ENCODE measurements at regions not wholly inside any gene's neighbourhood (a gene's known extent, or its start where the extent isn't known, plus 50 kb on each side); places are given as distances from the start of the nearest gene placed in this dataset.
A peak's percentile ranks its signal among the peaks of the same experiment; 100 is the strongest.

DNA sequence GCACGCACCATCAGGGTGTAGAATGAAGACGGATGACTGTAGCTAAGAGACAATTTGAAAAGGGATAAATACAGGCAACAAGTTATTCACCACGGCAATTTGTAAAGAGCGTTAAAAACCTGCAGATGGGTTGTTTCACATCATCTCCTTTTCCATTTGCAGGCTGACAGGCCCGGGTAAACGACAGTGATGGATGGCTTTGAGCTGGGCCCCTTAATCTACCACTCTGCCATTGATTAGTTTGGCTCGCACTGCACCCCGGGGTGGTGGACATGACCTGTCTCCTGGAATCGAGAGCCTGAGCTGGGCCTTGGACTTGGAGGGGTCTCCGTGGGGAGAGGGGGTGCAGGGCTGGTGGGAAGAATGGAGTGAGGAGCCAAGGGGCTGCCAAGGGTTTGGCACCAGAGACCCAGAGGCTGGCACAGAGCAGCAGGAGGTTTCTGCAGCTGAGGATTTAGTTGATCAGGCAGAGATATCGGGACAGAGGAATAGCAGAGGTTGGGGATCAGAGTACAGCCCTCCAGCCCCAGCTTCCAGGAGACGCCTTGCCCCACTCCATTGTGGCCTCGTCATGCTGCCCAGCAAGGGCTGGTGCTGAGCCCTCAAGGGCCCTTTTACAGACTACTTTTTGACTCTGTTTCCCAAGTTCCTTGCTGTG, 110.6 kb upstream of the NECTIN1 start:
- no peaks in the 10 kb centered on the region for H3K9me3 ChIP-seq (ENCODE audit: control insufficient read depth in 1 of 2, low read length in 2 of 2)
- H3K27me3 ChIP-seq (ENCODE audit: low read depth, low read length), result no peaks in the 10 kb centered on the region
- H3K4me3 ChIP-seq (ENCODE audit: low read depth in 1 of 2, low read length in 2 of 2), result no peak overlapping the region
- H3K27ac ChIP-seq (ENCODE audit: low read length), result no peak overlapping the region
- no peaks in the 10 kb centered on the region for H3K36me3 ChIP-seq (ENCODE audit: control insufficient read depth in 1 of 2, insufficient read depth in 2 of 2, low read length in 2 of 2)
- no peaks in the 10 kb centered on the region for H3K4me1 ChIP-seq (ENCODE audit: control insufficient read depth in 1 of 2, insufficient read depth in 2 of 2, low read length in 2 of 2)

GRCh38 chr11:119835753-119836152, 106.8 kb upstream of the NECTIN1 start:
- Histone ChIP-seq H3K36me3 (ENCODE audit: control insufficient read depth in 1 of 2, insufficient read depth in 2 of 2, low read length in 2 of 2) (no peaks in the 10 kb centered on the region), H3K27ac (ENCODE audit: low read length) (no peak overlapping the region), H3K9me3 (ENCODE audit: control insufficient read depth in 1 of 2, low read length in 2 of 2) (no peaks in the 10 kb centered on the region), H3K27me3 (ENCODE audit: low read depth, low read length) (no peaks in the 10 kb centered on the region), H3K4me3 (ENCODE audit: low read depth in 1 of 2, low read length in 2 of 2) (no peak overlapping the region), H3K4me1 (ENCODE audit: control insufficient read depth in 1 of 2, insufficient read depth in 2 of 2, low read length in 2 of 2) (no peaks in the 10 kb centered on the region)

DNA sequence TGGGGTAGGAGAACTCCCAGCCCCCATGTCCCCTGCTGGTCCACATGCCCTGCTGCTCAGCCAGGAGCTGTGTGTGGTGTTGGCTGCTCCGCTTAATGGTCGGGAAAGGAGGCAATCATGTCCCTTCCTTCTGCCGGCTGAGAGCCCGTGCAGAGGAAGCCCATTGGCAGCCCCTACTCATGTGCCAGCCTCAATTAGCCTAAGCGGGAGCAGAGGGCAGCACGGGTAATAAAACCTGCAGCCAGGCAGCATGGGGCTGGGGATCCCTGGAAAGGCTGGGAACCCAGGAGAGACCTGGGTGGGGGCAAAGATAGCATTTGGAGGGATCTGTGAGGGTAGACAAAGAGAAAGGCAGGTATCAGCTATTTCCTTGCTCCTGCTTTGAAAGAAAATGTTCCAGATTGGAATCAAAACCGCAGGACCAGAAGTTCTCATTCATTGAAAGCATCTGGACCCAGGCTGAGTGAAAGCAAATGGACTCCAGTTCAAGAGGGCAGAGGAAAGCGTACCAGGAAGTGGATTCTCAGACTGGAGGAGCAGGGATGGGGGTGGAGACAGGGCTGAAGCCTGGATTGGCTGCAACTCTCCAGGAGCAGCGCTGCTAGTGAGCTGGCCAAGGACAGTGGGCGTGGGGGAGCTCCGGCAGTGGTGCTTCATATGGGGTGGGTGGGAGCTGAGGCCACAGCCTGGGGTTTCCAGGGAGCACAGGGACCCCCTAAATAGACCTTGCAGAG, 103.4 kb upstream of the NECTIN1 start:
- Histone ChIP-seq H3K27me3 (ENCODE audit: low read depth, low read length) (no peaks in the 10 kb centered on the region), H3K4me3 (ENCODE audit: low read depth in 1 of 2, low read length in 2 of 2) (no peak overlapping the region), H3K9me3 (ENCODE audit: control insufficient read depth in 1 of 2, low read length in 2 of 2) (no peaks in the 10 kb centered on the region)

DNA sequence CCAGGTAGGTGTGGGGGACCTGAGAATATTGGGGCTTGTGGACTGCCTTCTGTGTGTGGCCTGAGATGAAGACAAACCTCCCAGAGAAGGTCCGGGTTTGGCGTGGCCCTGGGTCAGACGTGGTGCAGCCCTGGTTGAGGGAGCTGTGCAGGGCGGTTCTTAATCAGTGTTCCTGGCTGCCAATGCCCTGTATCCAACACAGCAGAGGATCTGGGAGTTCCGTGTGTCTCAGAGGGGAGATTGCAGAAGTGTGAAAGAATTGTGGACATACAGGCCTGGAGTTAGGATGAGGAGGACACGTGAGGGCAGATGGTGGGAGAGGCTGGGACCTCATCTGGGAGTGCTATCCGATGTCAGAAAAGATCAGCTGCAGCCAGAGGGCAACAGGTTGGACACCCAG, 102.0 kb upstream of the NECTIN1 start:
- Histone ChIP-seq H3K4me3 (ENCODE audit: low read depth in 1 of 2, low read length in 2 of 2) (no peak overlapping the region), H3K4me1 (ENCODE audit: control insufficient read depth in 1 of 2, insufficient read depth in 2 of 2, low read length in 2 of 2) (no peaks in the 10 kb centered on the region), H3K27ac (ENCODE audit: low read length) (no peak overlapping the region), H3K27me3 (ENCODE audit: low read depth, low read length) (no peaks in the 10 kb centered on the region), H3K36me3 (ENCODE audit: control insufficient read depth in 1 of 2, insufficient read depth in 2 of 2, low read length in 2 of 2) (no peaks in the 10 kb centered on the region), H3K9me3 (ENCODE audit: control insufficient read depth in 1 of 2, low read length in 2 of 2) (no peaks in the 10 kb centered on the region)

More for the DNA sequence above, 103.4 kb upstream of the NECTIN1 start:
- Histone ChIP-seq H3K4me1 (ENCODE audit: control insufficient read depth in 1 of 2, insufficient read depth in 2 of 2, low read length in 2 of 2) (no peaks in the 10 kb centered on the region), H3K36me3 (ENCODE audit: control insufficient read depth in 1 of 2, insufficient read depth in 2 of 2, low read length in 2 of 2) (no peaks in the 10 kb centered on the region), H3K27ac (ENCODE audit: low read length) (peak overlapping the region; percentile 48)

- H3K27me3 ChIP-seq (ENCODE audit: low read depth, low read length), result no peaks in the 10 kb centered on the region
Observed at GRCh38 chr11:119830400-119830799, 101.4 kb upstream of the NECTIN1 start.

GRCh38 chr11:119829402-119829801, 100.4 kb upstream of the NECTIN1 start:
- Histone ChIP-seq H3K4me3 (ENCODE audit: low read depth in 1 of 2, low read length in 2 of 2) (no peak overlapping the region), H3K27me3 (ENCODE audit: low read depth, low read length) (no peaks in the 10 kb centered on the region), H3K9me3 (ENCODE audit: control insufficient read depth in 1 of 2, low read length in 2 of 2) (peaks cover 0 to 8% of the 10 kb centered on the region in 2 donors), H3K36me3 (ENCODE audit: control insufficient read depth in 1 of 2, insufficient read depth in 2 of 2, low read length in 2 of 2) (no peaks in the 10 kb centered on the region), H3K27ac (ENCODE audit: low read length) (no peak overlapping the region), H3K4me1 (ENCODE audit: control insufficient read depth in 1 of 2, insufficient read depth in 2 of 2, low read length in 2 of 2) (no peaks in the 10 kb centered on the region)

More at GRCh38 chr11:119830400-119830799, 101.4 kb upstream of the NECTIN1 start:
- Histone ChIP-seq H3K36me3 (ENCODE audit: control insufficient read depth in 1 of 2, insufficient read depth in 2 of 2, low read length in 2 of 2) (no peaks in the 10 kb centered on the region), H3K9me3 (ENCODE audit: control insufficient read depth in 1 of 2, low read length in 2 of 2) (peaks cover 0 to 5% of the 10 kb centered on the region in 2 donors), H3K4me3 (ENCODE audit: low read depth in 1 of 2, low read length in 2 of 2) (no peak overlapping the region), H3K27ac (ENCODE audit: low read length) (no peak overlapping the region), H3K4me1 (ENCODE audit: control insufficient read depth in 1 of 2, insufficient read depth in 2 of 2, low read length in 2 of 2) (no peaks in the 10 kb centered on the region)

DNA sequence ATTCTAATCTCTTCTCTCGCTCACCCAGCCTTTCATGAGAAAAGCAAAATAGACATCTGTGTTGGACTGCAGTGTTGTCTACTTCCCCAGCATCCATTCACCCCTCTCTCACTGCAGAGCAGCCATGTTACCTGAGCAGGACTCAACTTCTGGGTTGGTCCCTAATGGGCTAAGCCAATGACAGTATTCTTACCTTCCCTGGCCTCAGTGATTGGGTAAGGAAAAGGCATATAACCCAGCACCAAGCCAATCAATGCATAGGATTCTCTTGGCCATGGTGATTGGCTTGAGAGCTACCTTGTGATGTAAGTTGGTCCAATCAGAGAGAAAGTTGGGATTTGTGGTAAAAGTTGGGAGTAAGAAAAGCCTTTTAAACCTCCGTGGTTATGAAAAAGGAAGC, 99.8 kb upstream of the NECTIN1 start:
- Histone ChIP-seq H3K27me3 (ENCODE audit: low read depth, low read length) (no peaks in the 10 kb centered on the region), H3K4me3 (ENCODE audit: low read depth in 1 of 2, low read length in 2 of 2) (no peak overlapping the region)

GRCh38 chr11:119828006-119828405, 99.0 kb upstream of the NECTIN1 start:
- no peak overlapping the region for H3K27ac ChIP-seq (ENCODE audit: low read length)
- H3K36me3 ChIP-seq (ENCODE audit: control insufficient read depth in 1 of 2, insufficient read depth in 2 of 2, low read length in 2 of 2), result no peaks in the 10 kb centered on the region
- no peaks in the 10 kb centered on the region for H3K4me1 ChIP-seq (ENCODE audit: control insufficient read depth in 1 of 2, insufficient read depth in 2 of 2, low read length in 2 of 2)
- no peaks in the 10 kb centered on the region for H3K27me3 ChIP-seq (ENCODE audit: low read depth, low read length)
- no peak overlapping the region for H3K4me3 ChIP-seq (ENCODE audit: low read depth in 1 of 2, low read length in 2 of 2)
- H3K9me3 ChIP-seq (ENCODE audit: control insufficient read depth in 1 of 2, low read length in 2 of 2), result peaks cover 0 to 8% of the 10 kb centered on the region in 2 donors

More for the DNA sequence above, 99.8 kb upstream of the NECTIN1 start:
- Histone ChIP-seq H3K9me3 (ENCODE audit: control insufficient read depth in 1 of 2, low read length in 2 of 2) (peaks cover 0 to 8% of the 10 kb centered on the region in 2 donors), H3K4me1 (ENCODE audit: control insufficient read depth in 1 of 2, insufficient read depth in 2 of 2, low read length in 2 of 2) (no peaks in the 10 kb centered on the region), H3K36me3 (ENCODE audit: control insufficient read depth in 1 of 2, insufficient read depth in 2 of 2, low read length in 2 of 2) (no peaks in the 10 kb centered on the region), H3K27ac (ENCODE audit: low read length) (no peak overlapping the region)

- Histone ChIP-seq H3K27ac (ENCODE audit: low read length) (no peak overlapping the region), H3K27me3 (ENCODE audit: low read depth, low read length) (no peaks in the 10 kb centered on the region), H3K9me3 (ENCODE audit: control insufficient read depth in 1 of 2, low read length in 2 of 2) (peaks cover 0 to 8% of the 10 kb centered on the region in 2 donors), H3K4me3 (ENCODE audit: low read depth in 1 of 2, low read length in 2 of 2) (no peak overlapping the region), H3K4me1 (ENCODE audit: control insufficient read depth in 1 of 2, insufficient read depth in 2 of 2, low read length in 2 of 2) (no peaks in the 10 kb centered on the region), H3K36me3 (ENCODE audit: control insufficient read depth in 1 of 2, insufficient read depth in 2 of 2, low read length in 2 of 2) (no peaks in the 10 kb centered on the region)
Observed at GRCh38 chr11:119827113-119827512, 98.1 kb upstream of the NECTIN1 start.

DNA sequence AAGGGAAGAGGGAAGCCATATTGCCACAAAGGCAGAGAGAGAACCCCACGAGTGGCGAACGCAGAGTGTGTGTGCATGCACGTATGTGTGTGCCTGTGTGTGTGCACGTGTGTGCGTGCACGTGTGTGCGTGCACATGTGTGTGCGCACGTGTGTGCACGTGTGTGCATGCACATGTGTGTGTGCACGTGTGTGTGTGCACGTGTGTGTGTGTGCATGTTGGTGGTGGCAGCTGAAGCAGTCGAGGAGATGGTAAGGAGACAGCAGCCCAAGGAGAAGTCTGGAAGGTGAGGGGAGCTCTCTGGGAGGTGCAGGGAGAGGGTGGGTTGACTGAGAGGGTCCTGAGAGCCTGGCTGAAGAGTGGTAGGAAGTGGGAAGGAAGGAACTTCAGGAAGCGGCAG, 94.1 kb upstream of the NECTIN1 start:
- H3K27ac ChIP-seq (ENCODE audit: low read length), result no peak overlapping the region
- H3K4me3 ChIP-seq (ENCODE audit: low read depth in 1 of 2, low read length in 2 of 2), result no peak overlapping the region
- no peaks in the 10 kb centered on the region for H3K27me3 ChIP-seq (ENCODE audit: low read depth, low read length)
- no peaks in the 10 kb centered on the region for H3K36me3 ChIP-seq (ENCODE audit: control insufficient read depth in 1 of 2, insufficient read depth in 2 of 2, low read length in 2 of 2)
- H3K9me3 ChIP-seq (ENCODE audit: control insufficient read depth in 1 of 2, low read length in 2 of 2), result peaks cover 0 to 8% of the 10 kb centered on the region in 2 donors
- H3K4me1 ChIP-seq (ENCODE audit: control insufficient read depth in 1 of 2, insufficient read depth in 2 of 2, low read length in 2 of 2), result no peaks in the 10 kb centered on the region

DNA sequence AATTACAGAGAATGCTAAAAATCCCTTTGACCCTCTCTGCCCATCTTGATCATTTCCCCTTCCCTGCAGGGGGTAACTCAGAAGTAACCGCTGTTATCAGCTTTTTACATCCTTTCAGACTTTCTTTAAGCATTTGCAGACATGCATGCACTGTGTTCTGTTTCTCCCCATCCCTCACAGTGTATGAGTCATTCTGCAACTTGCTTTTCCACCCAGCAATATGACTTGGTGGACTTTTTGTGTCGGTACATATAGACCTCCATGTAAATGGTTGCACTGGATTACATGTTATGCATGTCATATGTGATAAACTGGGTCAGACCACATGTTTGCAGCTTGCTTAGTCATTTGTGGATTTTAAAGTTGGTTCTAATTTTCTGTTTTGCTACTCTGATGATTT, 87.7 kb upstream of the NECTIN1 start:
- Histone ChIP-seq H3K4me3 (ENCODE audit: low read depth in 1 of 2, low read length in 2 of 2) (no peak overlapping the region), H3K36me3 (ENCODE audit: control insufficient read depth in 1 of 2, insufficient read depth in 2 of 2, low read length in 2 of 2) (no peaks in the 10 kb centered on the region), H3K9me3 (ENCODE audit: control insufficient read depth in 1 of 2, low read length in 2 of 2) (no peaks in the 10 kb centered on the region), H3K27me3 (ENCODE audit: low read depth, low read length) (no peaks in the 10 kb centered on the region), H3K27ac (ENCODE audit: low read length) (no peak overlapping the region), H3K4me1 (ENCODE audit: control insufficient read depth in 1 of 2, insufficient read depth in 2 of 2, low read length in 2 of 2) (no peaks in the 10 kb centered on the region)
